Mesodermal cell (in vitro differentiated cells): ENCODE measurements at regions not wholly inside any gene's neighbourhood (a gene's known extent, or its start where the extent isn't known, plus 50 kb on each side); places are given as distances from the start of the nearest gene placed in this dataset.

Experiments
- H3K27ac ChIP-seq: 2 replicates; pipeline ENCODE4 v1.7.0; 2013; ENCODE audit warnings: mild to moderate bottlenecking, low read depth, low read length, moderate library complexity; ENCODE audit not compliant: severe bottlenecking
- H3K36me3 ChIP-seq: 2 replicates; pipeline ENCODE4 v1.7.1; 2013; ENCODE audit warnings: mild to moderate bottlenecking, low read length, moderate library complexity; ENCODE audit not compliant: control insufficient read depth, insufficient read depth
- H3K4me1 ChIP-seq: one replicate; pipeline ENCODE4 v1.7.1; 2013; ENCODE audit warnings: mild to moderate bottlenecking, low read length; ENCODE audit not compliant: insufficient read depth, control insufficient read depth, poor library complexity, severe bottlenecking
- H3K4me3 ChIP-seq: 2 replicates; pipeline ENCODE4 v1.7.0; 2013; ENCODE audit warnings: low read length, control low read depth, mild to moderate bottlenecking; ENCODE audit not compliant: insufficient read depth, poor library complexity, severe bottlenecking; ENCODE audit errors: extremely low read depth
- H3K9me3 ChIP-seq: 2 replicates; pipeline ENCODE4 v1.7.1; 2013; ENCODE audit warnings: mild to moderate bottlenecking, low read length, moderate library complexity; ENCODE audit not compliant: control insufficient read depth
- WGBS, 2 experiments: methylation state at CpG; one replicate each; pipeline ENCODE4 v1.1.5; 2013; ENCODE audit warnings: missing lambda C conversion rate in 2 of 2; ENCODE audit not compliant: insufficient coverage in 2 of 2; 5-methylcytosine and 5-hydroxymethylcytosine counted together

GRCh38 chr16:54813778-54814177 lies 116.9 kb upstream of the IRX5 start:
- 100% methylated on average over 1 of the region's 5 CpGs for WGBS, 2 experiments
- H3K36me3 ChIP-seq: no peaks in the 10 kb centered on the region

GRCh38 chr16:54812229-54812628 lies 118.4 kb upstream of the IRX5 start:
- H3K4me3 ChIP-seq: no peak overlapping the region
- no peaks in the 10 kb centered on the region for H3K36me3 ChIP-seq
- H3K9me3 ChIP-seq: no peaks in the 10 kb centered on the region
- no peaks in the 10 kb centered on the region for H3K4me1 ChIP-seq
- 80% methylated on average over 1 of the region's 3 CpGs; no CpG with 5 or more reads in 1 of the 2 experiments for WGBS, 2 experiments
- no peak overlapping the region for H3K27ac ChIP-seq

More at GRCh38 chr16:54813778-54814177, 116.9 kb upstream of the IRX5 start:
- H3K9me3 ChIP-seq: no peaks in the 10 kb centered on the region
- no peak overlapping the region for H3K4me3 ChIP-seq
- no peaks in the 10 kb centered on the region for H3K4me1 ChIP-seq
- no peak overlapping the region for H3K27ac ChIP-seq

GRCh38 chr16:54808890-54809289 lies 121.8 kb upstream of the IRX5 start:
- no peaks in the 10 kb centered on the region for H3K9me3 ChIP-seq
- H3K4me1 ChIP-seq: no peaks in the 10 kb centered on the region
- no peaks in the 10 kb centered on the region for H3K36me3 ChIP-seq
- H3K27ac ChIP-seq: no peak overlapping the region
- no peak overlapping the region for H3K4me3 ChIP-seq

- Histone ChIP-seq H3K9me3 (no peaks in the 10 kb centered on the region), H3K4me1 (no peaks in the 10 kb centered on the region), H3K36me3 (no peaks in the 10 kb centered on the region), H3K27ac (no peak overlapping the region), H3K4me3 (no peak overlapping the region)
- WGBS, 2 experiments: 80 to 100% methylated on average over 1 of the region's 4 CpGs
These were observed 123.7 kb upstream of the IRX5 start for GRCh38 chr16:54806881-54807360.

- Histone ChIP-seq H3K4me3 (no peak overlapping the region), H3K4me1 (no peaks in the 10 kb centered on the region), H3K36me3 (no peaks in the 10 kb centered on the region), H3K9me3 (no peaks in the 10 kb centered on the region), H3K27ac (no peak overlapping the region)
- WGBS, 2 experiments: 86 to 88% methylated on average over 4 of the region's 6 CpGs
These were observed 124.3 kb upstream of the IRX5 start for GRCh38 chr16:54806378-54806777.

- H3K27ac ChIP-seq: no peak overlapping the region
- no peaks in the 10 kb centered on the region for H3K36me3 ChIP-seq
- H3K9me3 ChIP-seq: no peaks in the 10 kb centered on the region
- WGBS, 2 experiments: 100% methylated on average over 1 of the region's 4 CpGs; no CpG with 5 or more reads in 1 of the 2 experiments
- H3K4me1 ChIP-seq: no peaks in the 10 kb centered on the region
- H3K4me3 ChIP-seq: no peak overlapping the region
These were observed 125.0 kb upstream of the IRX5 start for GRCh38 chr16:54805648-54806047.

- Histone ChIP-seq H3K27ac (no peak overlapping the region), H3K36me3 (no peaks in the 10 kb centered on the region), H3K4me3 (no peak overlapping the region), H3K9me3 (no peaks in the 10 kb centered on the region), H3K4me1 (no peaks in the 10 kb centered on the region)
- WGBS, 2 experiments: 94 to 97% methylated on average over 7 of the region's 9 CpGs
These were observed 129.4 kb upstream of the IRX5 start for GRCh38 chr16:54801057-54801844.

GRCh38 chr16:54798267-54798666 lies 132.4 kb upstream of the IRX5 start:
- H3K27ac ChIP-seq: no peak overlapping the region
- H3K36me3 ChIP-seq: no peaks in the 10 kb centered on the region
- H3K4me3 ChIP-seq: no peak overlapping the region
- no peaks in the 10 kb centered on the region for H3K4me1 ChIP-seq
- no CpG with 5 or more reads among the region's 1 CpG for WGBS, 2 experiments
- H3K9me3 ChIP-seq: no peaks in the 10 kb centered on the region

GRCh38 chr16:54796211-54796610 lies 134.5 kb upstream of the IRX5 start:
- Histone ChIP-seq H3K4me1 (no peaks in the 10 kb centered on the region), H3K4me3 (no peak overlapping the region), H3K9me3 (no peaks in the 10 kb centered on the region), H3K36me3 (no peaks in the 10 kb centered on the region), H3K27ac (no peak overlapping the region)
- WGBS, 2 experiments: 78 to 94% methylated on average over 3 of the region's 5 CpGs

- Histone ChIP-seq H3K4me1 (no peaks in the 10 kb centered on the region), H3K9me3 (no peaks in the 10 kb centered on the region), H3K27ac (no peak overlapping the region), H3K4me3 (no peak overlapping the region), H3K36me3 (no peaks in the 10 kb centered on the region)
- no CpG with 5 or more reads among the region's 2 CpGs for WGBS, 2 experiments
These were observed 137.9 kb upstream of the IRX5 start for GRCh38 chr16:54792811-54793210.

- no peak overlapping the region for H3K27ac ChIP-seq
- no peaks in the 10 kb centered on the region for H3K9me3 ChIP-seq
- H3K4me1 ChIP-seq: no peaks in the 10 kb centered on the region
- H3K4me3 ChIP-seq: no peak overlapping the region
- WGBS, 2 experiments: no CpG with 5 or more reads among the region's 1 CpG
- no peaks in the 10 kb centered on the region for H3K36me3 ChIP-seq
These were observed 143.6 kb upstream of the IRX5 start for GRCh38 chr16:54787045-54787444.
